ENCODE measurements at regions not wholly inside any gene's neighbourhood (a gene's known extent, or its start where the extent isn't known, plus 50 kb on each side); places are given as distances from the start of the nearest gene placed in this dataset.

DNA sequence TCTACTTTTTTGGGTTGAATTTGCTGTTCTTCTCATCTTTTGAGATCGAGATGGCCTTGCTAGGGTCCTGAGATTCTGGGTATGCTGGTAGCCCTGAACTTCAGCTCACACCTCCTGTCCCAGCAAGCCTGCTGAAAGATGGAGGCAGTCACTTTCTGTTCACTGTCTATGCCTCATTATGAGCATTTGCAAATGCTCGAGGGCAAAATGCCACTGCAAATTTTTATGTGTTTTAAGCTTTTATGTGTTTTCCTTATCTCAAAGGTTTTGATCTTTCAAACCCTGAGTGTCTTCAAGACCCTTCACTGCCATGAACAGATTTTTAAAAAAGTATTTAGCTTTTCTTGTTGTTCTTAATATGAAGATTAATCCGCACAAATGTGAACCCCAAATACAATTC, 766.7 kb upstream of the HS6ST1 start:
- TF ChIP-seq, protein P1, sequence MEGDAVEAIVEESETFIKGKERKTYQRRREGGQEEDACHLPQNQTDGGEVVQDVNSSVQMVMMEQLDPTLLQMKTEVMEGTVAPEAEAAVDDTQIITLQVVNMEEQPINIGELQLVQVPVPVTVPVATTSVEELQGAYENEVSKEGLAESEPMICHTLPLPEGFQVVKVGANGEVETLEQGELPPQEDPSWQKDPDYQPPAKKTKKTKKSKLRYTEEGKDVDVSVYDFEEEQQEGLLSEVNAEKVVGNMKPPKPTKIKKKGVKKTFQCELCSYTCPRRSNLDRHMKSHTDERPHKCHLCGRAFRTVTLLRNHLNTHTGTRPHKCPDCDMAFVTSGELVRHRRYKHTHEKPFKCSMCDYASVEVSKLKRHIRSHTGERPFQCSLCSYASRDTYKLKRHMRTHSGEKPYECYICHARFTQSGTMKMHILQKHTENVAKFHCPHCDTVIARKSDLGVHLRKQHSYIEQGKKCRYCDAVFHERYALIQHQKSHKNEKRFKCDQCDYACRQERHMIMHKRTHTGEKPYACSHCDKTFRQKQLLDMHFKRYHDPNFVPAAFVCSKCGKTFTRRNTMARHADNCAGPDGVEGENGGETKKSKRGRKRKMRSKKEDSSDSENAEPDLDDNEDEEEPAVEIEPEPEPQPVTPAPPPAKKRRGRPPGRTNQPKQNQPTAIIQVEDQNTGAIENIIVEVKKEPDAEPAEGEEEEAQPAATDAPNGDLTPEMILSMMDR (IDR thresholded peaks at IDR 0.05), result no peak
- no peak for TF ChIP-seq POLR2A (IDR thresholded peaks at IDR 0.05)

All from lower leg skin (tissue), 3 donors.